Progenitor cell of endocrine pancreas (in vitro differentiated cells): ENCODE measurements at regions not wholly inside any gene's neighbourhood (a gene's known extent, or its start where the extent isn't known, plus 50 kb on each side); places are given as distances from the start of the nearest gene placed in this dataset.
A peak's percentile ranks its signal among the peaks of the same experiment; 100 is the strongest.

Source experiments
- DNase-seq: peaks from one replicate; pipeline ENCODE4 v3.0.0; 2021; ENCODE audit warnings: low spot score; ENCODE audit not compliant: unreplicated experiment
- H3K27ac Mint-ChIP-seq: 2 replicates; pipeline ENCODE4 v1.8.0; 2021; ENCODE audit warnings: mild to moderate bottlenecking, moderate library complexity, mixed read lengths
- H3K27me3 Mint-ChIP-seq: 2 replicates; pipeline ENCODE4 v1.8.0; 2021; ENCODE audit warnings: mixed read lengths
- H3K36me3 Mint-ChIP-seq: 2 replicates; pipeline ENCODE4 v1.8.0; 2022; ENCODE audit warnings: mixed read lengths; ENCODE audit not compliant: insufficient read depth
- H3K4me1 Mint-ChIP-seq: 2 replicates; pipeline ENCODE4 v1.8.0; 2021; ENCODE audit warnings: low read depth, mixed read lengths
- H3K4me3 Mint-ChIP-seq: 2 replicates; pipeline ENCODE4 v1.8.0; 2021; ENCODE audit warnings: low read depth, mild to moderate bottlenecking, moderate library complexity, mixed read lengths
- H3K9me3 Mint-ChIP-seq: 2 replicates; pipeline ENCODE4 v1.8.0; 2021; ENCODE audit warnings: low read depth, mixed read lengths
- CTCF ChIP-seq: fragments of 200-600 bp; sonication (generic); IDR thresholded peaks from one replicate; pipeline ENCODE4 v1.5.0; 2021; ENCODE audit warnings: antibody characterized with exemption, mild to moderate bottlenecking; ENCODE audit not compliant: unreplicated experiment

GRCh38 chr4:136343340-136343739 is 1189.0 kb downstream of the PCDH18 start:
- no peaks in the 10 kb centered on the region for H3K36me3 Mint-ChIP-seq
- no peak for TF ChIP-seq CTCF
- H3K4me1 Mint-ChIP-seq: no peaks in the 10 kb centered on the region
- DNase-seq: no peak
- H3K27me3 Mint-ChIP-seq: no peaks in the 10 kb centered on the region
- H3K27ac Mint-ChIP-seq: no peak overlapping the region
- peaks cover 4% of the 10 kb centered on the region for H3K9me3 Mint-ChIP-seq
- no peak overlapping the region for H3K4me3 Mint-ChIP-seq

GRCh38 chr4:136342666-136343065 is 1189.6 kb downstream of the PCDH18 start:
- no peaks in the 10 kb centered on the region for H3K27me3 Mint-ChIP-seq
- TF ChIP-seq CTCF: no peak
- no peaks in the 10 kb centered on the region for H3K4me1 Mint-ChIP-seq
- no peak for DNase-seq
- no peak overlapping the region for H3K4me3 Mint-ChIP-seq
- H3K36me3 Mint-ChIP-seq: no peaks in the 10 kb centered on the region
- H3K9me3 Mint-ChIP-seq: peaks cover 4% of the 10 kb centered on the region
- H3K27ac Mint-ChIP-seq: no peak overlapping the region

GRCh38 chr4:136337216-136337615 is 1195.1 kb downstream of the PCDH18 start:
- no peaks in the 10 kb centered on the region for H3K9me3 Mint-ChIP-seq
- no peaks in the 10 kb centered on the region for H3K36me3 Mint-ChIP-seq
- no peak overlapping the region for H3K4me3 Mint-ChIP-seq
- no peak overlapping the region for H3K27ac Mint-ChIP-seq
- no peaks in the 10 kb centered on the region for H3K27me3 Mint-ChIP-seq
- H3K4me1 Mint-ChIP-seq: no peaks in the 10 kb centered on the region
- no peak for DNase-seq
- TF ChIP-seq CTCF: no peak

GRCh38 chr4:136336479-136336878 is 1195.8 kb downstream of the PCDH18 start:
- H3K36me3 Mint-ChIP-seq: no peaks in the 10 kb centered on the region
- TF ChIP-seq CTCF: no peak
- H3K4me3 Mint-ChIP-seq: no peak overlapping the region
- DNase-seq: no peak
- no peaks in the 10 kb centered on the region for H3K4me1 Mint-ChIP-seq
- H3K9me3 Mint-ChIP-seq: no peaks in the 10 kb centered on the region
- no peak overlapping the region for H3K27ac Mint-ChIP-seq
- H3K27me3 Mint-ChIP-seq: no peaks in the 10 kb centered on the region

GRCh38 chr4:136329042-136329662 is 1203.1 kb downstream of the PCDH18 start:
- no peak overlapping the region for H3K4me3 Mint-ChIP-seq
- TF ChIP-seq CTCF: peak; percentile 14
- peaks cover 9% of the 10 kb centered on the region for H3K4me1 Mint-ChIP-seq
- peak overlapping the region; percentile 78 for H3K27ac Mint-ChIP-seq
- no peaks in the 10 kb centered on the region for H3K27me3 Mint-ChIP-seq
- no peaks in the 10 kb centered on the region for H3K9me3 Mint-ChIP-seq
- no peak for DNase-seq
- H3K36me3 Mint-ChIP-seq: no peaks in the 10 kb centered on the region
